ENCODE measurements at regions not wholly inside any gene's neighbourhood (a gene's known extent, or its start where the extent isn't known, plus 50 kb on each side); places are given as distances from the start of the nearest gene placed in this dataset.

DNA sequence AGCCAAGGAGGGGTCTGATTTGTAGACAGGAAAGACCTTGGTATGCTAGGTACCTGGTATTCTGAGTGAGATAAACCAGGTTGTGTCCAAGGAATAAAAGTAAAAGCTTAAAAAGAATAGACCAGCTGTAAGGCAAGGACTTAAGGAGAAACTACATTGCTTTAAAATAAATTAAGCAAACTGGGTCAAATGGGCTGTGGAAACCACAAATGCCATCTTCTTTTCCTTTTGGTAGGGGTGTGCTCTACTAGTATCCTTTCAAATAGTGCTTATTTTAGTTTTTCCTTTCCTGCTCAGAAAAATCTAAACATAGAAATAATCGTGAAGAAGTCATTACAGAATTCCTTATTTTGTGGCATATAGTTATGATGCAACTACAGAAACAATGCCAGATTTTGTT is 138.6 kb upstream of the KLF12 start:
- Histone ChIP-seq H3K27me3 (no peaks in the 10 kb centered on the region), H3K4me3 (no peak overlapping the region), H3K4me2 (no peak overlapping the region), H2AFZ (no peak overlapping the region), H3K4me1 (ENCODE audit: insufficient read depth) (no peaks in the 10 kb centered on the region), H3K9me3 (ENCODE audit: low read depth) (peaks cover 5% of the 10 kb centered on the region), H4K20me1 (ENCODE audit: insufficient read depth, poor library complexity, severe bottlenecking) (no peaks in the 10 kb centered on the region), H3K9me2 (replicated peaks; ENCODE audit: insufficient read depth) (no peaks in the 10 kb centered on the region), H3K79me2 (no peaks in the 10 kb centered on the region), H3K27ac (no peak overlapping the region), H3K36me3 (replicated peaks; ENCODE audit: insufficient read depth, low read depth) (no peaks in the 10 kb centered on the region)
- WGBS (ENCODE audit: low lambda C conversion rate, missing lambda C conversion rate), result 87% methylated on average over 1 of the region's 1 CpG
- TF ChIP-seq EZH2 (IDR thresholded peaks at IDR 0.05; ENCODE audit: borderline replicate concordance) (no peak), EZH2phosphoT487 (IDR thresholded peaks at IDR 0.05; ENCODE audit: low read depth, severe bottlenecking, unreplicated experiment) (no peak)
- TF ChIP-seq, protein P1, sequence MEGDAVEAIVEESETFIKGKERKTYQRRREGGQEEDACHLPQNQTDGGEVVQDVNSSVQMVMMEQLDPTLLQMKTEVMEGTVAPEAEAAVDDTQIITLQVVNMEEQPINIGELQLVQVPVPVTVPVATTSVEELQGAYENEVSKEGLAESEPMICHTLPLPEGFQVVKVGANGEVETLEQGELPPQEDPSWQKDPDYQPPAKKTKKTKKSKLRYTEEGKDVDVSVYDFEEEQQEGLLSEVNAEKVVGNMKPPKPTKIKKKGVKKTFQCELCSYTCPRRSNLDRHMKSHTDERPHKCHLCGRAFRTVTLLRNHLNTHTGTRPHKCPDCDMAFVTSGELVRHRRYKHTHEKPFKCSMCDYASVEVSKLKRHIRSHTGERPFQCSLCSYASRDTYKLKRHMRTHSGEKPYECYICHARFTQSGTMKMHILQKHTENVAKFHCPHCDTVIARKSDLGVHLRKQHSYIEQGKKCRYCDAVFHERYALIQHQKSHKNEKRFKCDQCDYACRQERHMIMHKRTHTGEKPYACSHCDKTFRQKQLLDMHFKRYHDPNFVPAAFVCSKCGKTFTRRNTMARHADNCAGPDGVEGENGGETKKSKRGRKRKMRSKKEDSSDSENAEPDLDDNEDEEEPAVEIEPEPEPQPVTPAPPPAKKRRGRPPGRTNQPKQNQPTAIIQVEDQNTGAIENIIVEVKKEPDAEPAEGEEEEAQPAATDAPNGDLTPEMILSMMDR (IDR thresholded peaks at IDR 0.05; ENCODE audit: poor library complexity), result no peak
- DNase-seq (ENCODE audit: low spot score), result no peak

DNA sequence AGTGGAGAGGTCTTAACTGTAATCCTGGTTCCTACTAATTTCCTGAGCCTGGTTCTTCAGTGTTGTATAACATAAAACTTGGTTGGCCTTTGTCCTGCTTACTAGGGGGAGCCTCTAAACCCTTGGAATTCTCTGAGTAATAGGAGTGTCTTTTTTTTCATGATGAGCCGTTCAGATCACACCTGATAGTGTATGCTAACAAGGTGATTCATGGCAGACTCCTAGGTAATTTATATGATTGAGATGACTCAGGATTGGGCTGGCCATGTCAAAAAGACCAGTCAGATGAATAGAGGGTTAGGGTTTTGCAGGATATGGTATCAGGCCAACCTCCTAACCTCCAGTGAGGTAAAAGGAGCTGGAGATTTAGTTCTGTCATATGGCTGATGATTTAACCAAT is 135.8 kb upstream of the KLF12 start:
- 56% methylated on average over 1 of the region's 1 CpG for WGBS (ENCODE audit: low lambda C conversion rate, missing lambda C conversion rate)
- Histone ChIP-seq H4K20me1 (ENCODE audit: insufficient read depth, poor library complexity, severe bottlenecking) (no peaks in the 10 kb centered on the region), H3K79me2 (no peaks in the 10 kb centered on the region), H3K4me2 (no peak overlapping the region), H3K27me3 (no peaks in the 10 kb centered on the region), H3K4me3 (no peak overlapping the region), H3K9me3 (ENCODE audit: low read depth) (peaks cover 5% of the 10 kb centered on the region), H3K36me3 (replicated peaks; ENCODE audit: insufficient read depth, low read depth) (no peaks in the 10 kb centered on the region), H3K4me1 (ENCODE audit: insufficient read depth) (no peaks in the 10 kb centered on the region), H3K9me2 (replicated peaks; ENCODE audit: insufficient read depth) (no peaks in the 10 kb centered on the region), H2AFZ (no peak overlapping the region), H3K27ac (peak overlapping the region; percentile 77)
- no peak for TF ChIP-seq EZH2phosphoT487 (IDR thresholded peaks at IDR 0.05; ENCODE audit: low read depth, severe bottlenecking, unreplicated experiment)
- TF ChIP-seq, protein P1 (IDR thresholded peaks at IDR 0.05; ENCODE audit: poor library complexity), result no peak
- no peak for TF ChIP-seq EZH2 (IDR thresholded peaks at IDR 0.05; ENCODE audit: borderline replicate concordance)
- peak; percentile 56 for DNase-seq (ENCODE audit: low spot score)

DNA sequence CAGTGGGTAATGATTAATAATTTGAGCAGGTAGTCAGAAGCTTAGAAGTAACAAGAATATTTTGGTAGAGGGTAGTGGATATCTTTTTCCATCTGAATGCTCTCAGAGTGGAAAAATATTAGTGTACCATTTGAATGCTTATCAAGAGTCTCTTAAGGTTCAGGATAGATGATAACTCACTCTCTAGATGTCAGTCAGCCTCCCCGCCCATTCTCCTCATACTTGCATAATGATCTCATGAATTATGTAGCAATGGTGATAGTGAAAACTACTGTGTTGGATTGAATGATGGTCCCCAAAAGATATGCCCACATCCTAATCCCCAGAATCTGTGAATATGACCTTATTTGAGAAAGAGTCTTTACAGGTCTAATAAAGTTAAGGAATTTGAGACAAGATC is 132.7 kb upstream of the KLF12 start:
- TF ChIP-seq, protein P1 (IDR thresholded peaks at IDR 0.05; ENCODE audit: poor library complexity), result no peak
- TF ChIP-seq EZH2 (IDR thresholded peaks at IDR 0.05; ENCODE audit: borderline replicate concordance) (no peak), EZH2phosphoT487 (IDR thresholded peaks at IDR 0.05; ENCODE audit: low read depth, severe bottlenecking, unreplicated experiment) (no peak)
- 100% methylated on average over 1 of the region's 1 CpG for WGBS (ENCODE audit: low lambda C conversion rate, missing lambda C conversion rate)
- Histone ChIP-seq H3K27ac (no peak overlapping the region), H3K4me2 (no peak overlapping the region), H3K27me3 (no peaks in the 10 kb centered on the region), H3K4me1 (ENCODE audit: insufficient read depth) (no peaks in the 10 kb centered on the region), H3K36me3 (replicated peaks; ENCODE audit: insufficient read depth, low read depth) (no peaks in the 10 kb centered on the region), H3K4me3 (no peak overlapping the region), H3K79me2 (no peaks in the 10 kb centered on the region), H2AFZ (no peak overlapping the region), H3K9me3 (ENCODE audit: low read depth) (peaks cover 3% of the 10 kb centered on the region), H3K9me2 (replicated peaks; ENCODE audit: insufficient read depth) (no peaks in the 10 kb centered on the region), H4K20me1 (ENCODE audit: insufficient read depth, poor library complexity, severe bottlenecking) (no peaks in the 10 kb centered on the region)
- no peak for DNase-seq (ENCODE audit: low spot score)

DNA sequence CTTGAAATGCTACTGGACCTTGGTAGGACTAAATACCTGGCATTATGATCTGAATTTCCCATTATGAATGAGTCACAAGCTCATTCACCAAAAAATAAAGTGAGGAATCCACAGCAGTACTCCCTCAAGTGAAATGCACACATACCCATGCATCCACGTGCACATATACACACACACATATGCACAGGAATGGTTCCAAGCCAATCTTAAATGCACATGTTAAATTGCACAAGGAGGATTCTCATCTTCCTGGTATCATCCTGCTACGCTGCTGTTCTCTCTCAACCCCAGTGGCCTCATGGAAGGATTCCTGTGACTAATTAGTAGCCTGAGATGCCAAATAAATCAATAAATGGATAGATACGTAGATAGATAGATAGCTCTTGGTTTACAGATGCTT is 132.1 kb upstream of the KLF12 start:
- TF ChIP-seq EZH2phosphoT487 (IDR thresholded peaks at IDR 0.05; ENCODE audit: low read depth, severe bottlenecking, unreplicated experiment) (no peak), EZH2 (IDR thresholded peaks at IDR 0.05; ENCODE audit: borderline replicate concordance) (no peak)
- TF ChIP-seq, protein P1 (IDR thresholded peaks at IDR 0.05; ENCODE audit: poor library complexity), result no peak
- 67% methylated on average over 3 of the region's 3 CpGs for WGBS (ENCODE audit: low lambda C conversion rate, missing lambda C conversion rate)
- no peaks in the 10 kb centered on the region for H3K79me2 ChIP-seq
- H3K9me2 ChIP-seq (replicated peaks; ENCODE audit: insufficient read depth), result no peaks in the 10 kb centered on the region
- no peak overlapping the region for H3K4me3 ChIP-seq
- H3K4me1 ChIP-seq (ENCODE audit: insufficient read depth), result no peaks in the 10 kb centered on the region
- DNase-seq (ENCODE audit: low spot score), result no peak
- H2AFZ ChIP-seq, result no peak overlapping the region
- no peaks in the 10 kb centered on the region for H3K9me3 ChIP-seq (ENCODE audit: low read depth)
- no peak overlapping the region for H3K4me2 ChIP-seq
- no peaks in the 10 kb centered on the region for H4K20me1 ChIP-seq (ENCODE audit: insufficient read depth, poor library complexity, severe bottlenecking)
- H3K27ac ChIP-seq, result no peak overlapping the region
- no peaks in the 10 kb centered on the region for H3K36me3 ChIP-seq (replicated peaks; ENCODE audit: insufficient read depth, low read depth)
- no peaks in the 10 kb centered on the region for H3K27me3 ChIP-seq
